K562 (cell line): ENCODE measurements at regions not wholly inside any gene's neighbourhood (a gene's known extent, or its start where the extent isn't known, plus 50 kb on each side); places are given as distances from the start of the nearest gene placed in this dataset.

Experiments used
- ATAC-seq: fragments of 200-7000 bp; cut with Tn5 transposase; 3 replicates; pipeline ENCODE4 v1.9.1; 2020; ENCODE audit warnings: moderate library complexity
- BruUV-seq: library from RNA; stranded (reverse); fragments of 400-500 nt; replicated peaks from 2 replicates; lab custom pipeline; 2021; lab: Mats Ljungman, UMichigan
- CTCF ChIA-PET: fragments of 300-600 bp; formaldehyde crosslinking; extraction: SDS; loops from one replicate; lab custom pipeline; 2021; ENCODE audit warnings: low intra/inter-chr PET ratio; lab: Yijun Ruan, JAX
- POLR2A ChIA-PET: fragments of 300-600, 350-650 bp; sonication (Branson Sonifier 250); formaldehyde crosslinking; extraction: SDS; loops from one replicate; lab custom pipeline; 2021; ENCODE audit warnings: antibody characterized with exemption, inconsistent platforms; lab: Yijun Ruan, JAX
- DNase-seq, 4 experiments: peaks; one replicate each; pipeline versions ENCODE4 v3.0.0 to v3.0.0-alpha.2; 2011 to 2018; ENCODE audit warnings: low spot score in 3 of 4, mixed read lengths in 3 of 4; ENCODE audit errors: extremely low read depth in 1 of 4
- FAIRE-seq: peaks from 2 replicates; lab custom pipeline; 2011; peaks lifted over from hg19 to GRCh38; lab: Jason Lieb, UNC
- H2AFZ ChIP-seq: 2 replicates; pipeline ENCODE4 v1.6.0; 2011; ENCODE audit warnings: low read depth, low read length, control low read depth, inconsistent platforms
- H3K27ac ChIP-seq: fragments of 200-600 bp; 3 replicates; pipeline ENCODE4 v1.8.0; 2011; ENCODE audit warnings: low read depth, mild to moderate bottlenecking, control low read depth, inconsistent platforms, low read length, moderate library complexity, mixed read lengths; ENCODE audit errors: extremely low read depth
- H3K27me3 ChIP-seq, 2 experiments: fragments of 300-600 bp in 1 of 2; 2 replicates in 1 of 2; 3 replicates in 1 of 2; pipeline versions ENCODE4 v1.6.0 to v1.8.0; 2011; ENCODE audit warnings: inconsistent platforms in 2 of 2, low read length in 2 of 2, mild to moderate bottlenecking in 1 of 2, mixed read lengths in 1 of 2, moderate library complexity in 1 of 2; ENCODE audit not compliant: control insufficient read depth in 2 of 2, insufficient read depth in 2 of 2
- H3K36me3 ChIP-seq: fragments of 300-600 bp; 3 replicates; pipeline ENCODE4 v1.8.0; 2011; ENCODE audit warnings: mild to moderate bottlenecking, low read length, inconsistent platforms; ENCODE audit not compliant: control insufficient read depth, insufficient read depth
- H3K4me1 ChIP-seq, 2 experiments: fragments of 200-600 bp in 1 of 2; replicated peaks in 1 of 2; 2 replicates in 1 of 2; 3 replicates in 1 of 2; pipeline versions ENCODE4 v1.5.1 to v1.8.0; 2011; ENCODE audit warnings: inconsistent platforms in 2 of 2, low read length in 2 of 2, mild to moderate bottlenecking in 1 of 2, mixed read lengths in 1 of 2, moderate library complexity in 1 of 2; ENCODE audit not compliant: control insufficient read depth in 2 of 2, insufficient read depth in 2 of 2
- H3K4me2 ChIP-seq: 2 replicates; pipeline ENCODE4 v1.6.1; 2011; ENCODE audit warnings: low read length, control low read depth, inconsistent platforms, mixed read lengths; ENCODE audit not compliant: insufficient read depth
- H3K4me3 ChIP-seq: fragments of 200-600 bp; sonication (generic), shearing (Covaris generic); 2 replicates; pipeline ENCODE4 v1.5.1; 2016; ENCODE audit warnings: control low read depth, inconsistent platforms
- H3K79me2 ChIP-seq: fragments of 200-600 bp; 3 replicates; pipeline ENCODE4 v1.8.0; 2011; ENCODE audit warnings: low read length, inconsistent platforms; ENCODE audit not compliant: control insufficient read depth, insufficient read depth
- H3K9ac ChIP-seq, 2 experiments: 2 replicates each; pipeline versions ENCODE4 v1.6.0 to v1.6.1; 2011; ENCODE audit warnings: low read depth in 2 of 2, low read length in 2 of 2, control low read depth in 1 of 2, inconsistent platforms in 1 of 2, mild to moderate bottlenecking in 1 of 2, mixed read lengths in 1 of 2; ENCODE audit not compliant: insufficient read depth in 1 of 2
- H3K9me1 ChIP-seq: one replicate; pipeline ENCODE4 v1.6.0; 2011; ENCODE audit warnings: inconsistent platforms, mild to moderate bottlenecking, low read length, moderate library complexity; ENCODE audit not compliant: control insufficient read depth, insufficient read depth
- H3K9me3 ChIP-seq: replicated peaks from 2 replicates; pipeline ENCODE4 v1.5.1; 2011; ENCODE audit warnings: low read depth, low read length, inconsistent platforms; ENCODE audit not compliant: control insufficient read depth, insufficient read depth
- H4K20me1 ChIP-seq: replicated peaks from 2 replicates; pipeline ENCODE4 v1.6.1; 2011; ENCODE audit warnings: low read length, inconsistent platforms, mixed read lengths; ENCODE audit not compliant: control insufficient read depth, insufficient read depth
- C11orf30 ChIP-seq: fragments of 450-650 bp; IDR thresholded peaks from 2 replicates; pipeline ENCODE4 v1.6.1; 2016; ENCODE audit warnings: low read depth, mild to moderate bottlenecking
- CBFA2T2 ChIP-seq: fragments of 450-650 bp; conservative IDR thresholded peaks from 2 replicates; pipeline ENCODE4 v1.6.1; 2017; ENCODE audit warnings: mild to moderate bottlenecking
- CREBBP ChIP-seq: IDR thresholded peaks from one replicate; pipeline ENCODE4 v1.6.1; 2012; ENCODE audit warnings: low read depth, mild to moderate bottlenecking, control low read depth, inconsistent platforms, low read length
- ELF1 ChIP-seq: fragments of 200-800 bp; sonication (Bioruptor generic); IDR thresholded peaks from 2 replicates; pipeline ENCODE4 v1.6.1; 2016; ENCODE audit warnings: missing genetic modification characterization, missing compliant biosample characterization
- MAFG ChIP-seq: fragments of 450-650 bp; conservative IDR thresholded peaks from 2 replicates; pipeline ENCODE4 v1.6.1; 2016; ENCODE audit warnings: missing genetic modification characterization, missing compliant biosample characterization
- ZNF316 ChIP-seq: fragments of 450-650 bp; IDR thresholded peaks from 2 replicates; pipeline ENCODE4 v1.6.1; 2016
- WGBS: fragments of 100-300 bp; shearing (Covaris generic); methylation state at CpG from one replicate; pipeline ENCODE4 v1.1.6; 2016; ENCODE audit warnings: low coverage, mixed read lengths; ENCODE audit not compliant: insufficient coverage; ENCODE audit errors: missing lambda C conversion rate; 5-methylcytosine and 5-hydroxymethylcytosine counted together
- in situ Hi-C: fragments of 300-500 bp; cut with MboI; formaldehyde crosslinking; loops from 4 replicates; pipeline ENCODE4 v1.15.0; 2018; ENCODE audit warnings: inconsistent platforms, mixed read lengths
- intact Hi-C: fragments of 100-400 bp; cut with micrococcal nuclease; formaldehyde crosslinking; loops from 2 replicates; pipeline ENCODE4 v1.14.2; 2022
- TF ChIP-seq, protein P1 (sequence below): IDR thresholded peaks from 3 replicates; pipeline ENCODE4 v1.6.1; 2011; ENCODE audit warnings: borderline replicate concordance, mild to moderate bottlenecking, moderate library complexity; ENCODE audit not compliant: insufficient read length; ENCODE audit errors: extremely low read depth

DNA sequence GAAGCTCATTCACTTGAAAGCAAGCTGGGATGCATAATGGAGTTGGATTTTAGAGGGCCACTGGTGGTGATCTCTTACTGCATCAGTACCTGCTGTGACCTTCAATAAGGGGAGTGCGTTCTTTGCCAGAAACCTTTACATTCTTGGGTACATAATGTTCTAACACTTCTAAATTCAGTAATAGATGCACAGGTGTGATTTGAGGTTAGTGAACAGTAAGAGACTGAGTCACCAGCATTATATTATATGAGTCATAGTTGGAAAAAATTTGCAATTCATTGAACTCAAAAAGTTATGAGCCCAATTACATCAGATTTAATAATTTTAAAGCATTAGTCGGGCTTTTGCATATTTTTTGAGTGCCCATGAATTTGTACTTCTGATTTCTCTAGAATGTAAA lies 803.3 kb downstream of the ADCYAP1 start (continued):
- TF ChIP-seq, protein P1, sequence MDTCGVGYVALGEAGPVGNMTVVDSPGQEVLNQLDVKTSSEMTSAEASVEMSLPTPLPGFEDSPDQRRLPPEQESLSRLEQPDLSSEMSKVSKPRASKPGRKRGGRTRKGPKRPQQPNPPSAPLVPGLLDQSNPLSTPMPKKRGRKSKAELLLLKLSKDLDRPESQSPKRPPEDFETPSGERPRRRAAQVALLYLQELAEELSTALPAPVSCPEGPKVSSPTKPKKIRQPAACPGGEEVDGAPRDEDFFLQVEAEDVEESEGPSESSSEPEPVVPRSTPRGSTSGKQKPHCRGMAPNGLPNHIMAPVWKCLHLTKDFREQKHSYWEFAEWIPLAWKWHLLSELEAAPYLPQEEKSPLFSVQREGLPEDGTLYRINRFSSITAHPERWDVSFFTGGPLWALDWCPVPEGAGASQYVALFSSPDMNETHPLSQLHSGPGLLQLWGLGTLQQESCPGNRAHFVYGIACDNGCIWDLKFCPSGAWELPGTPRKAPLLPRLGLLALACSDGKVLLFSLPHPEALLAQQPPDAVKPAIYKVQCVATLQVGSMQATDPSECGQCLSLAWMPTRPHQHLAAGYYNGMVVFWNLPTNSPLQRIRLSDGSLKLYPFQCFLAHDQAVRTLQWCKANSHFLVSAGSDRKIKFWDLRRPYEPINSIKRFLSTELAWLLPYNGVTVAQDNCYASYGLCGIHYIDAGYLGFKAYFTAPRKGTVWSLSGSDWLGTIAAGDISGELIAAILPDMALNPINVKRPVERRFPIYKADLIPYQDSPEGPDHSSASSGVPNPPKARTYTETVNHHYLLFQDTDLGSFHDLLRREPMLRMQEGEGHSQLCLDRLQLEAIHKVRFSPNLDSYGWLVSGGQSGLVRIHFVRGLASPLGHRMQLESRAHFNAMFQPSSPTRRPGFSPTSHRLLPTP, result no peak
- TF ChIP-seq CREBBP, result no peak
- no peak for TF ChIP-seq CBFA2T2

- Histone ChIP-seq H3K27ac (no peak overlapping the region), H3K4me1 (no peaks in the 10 kb centered on the region), H3K9ac (no peak overlapping the region), H3K79me2 (no peaks in the 10 kb centered on the region), H3K4me3 (no peak overlapping the region), H3K27me3 (no peaks in the 10 kb centered on the region), H3K9me3 (no peaks in the 10 kb centered on the region), H3K4me2 (no peak overlapping the region), H3K9me1 (no peaks in the 10 kb centered on the region), H2AFZ (no peak overlapping the region), H4K20me1 (no peaks in the 10 kb centered on the region), H3K36me3 (no peaks in the 10 kb centered on the region)
- ATAC-seq (no peak), DNase-seq (no peak), FAIRE-seq (no peak)
- POLR2A ChIA-PET, result no interaction called here
- intact Hi-C loops (no loop called here), in situ Hi-C loops (no loop called here)
- WGBS, result 1% methylated on average over 3 of the region's 3 CpGs
- TF ChIP-seq MAFG (tag), result 0 out of 2 replicates have a peak, but pooled peaks have one; percentile 12
- TF ChIP-seq ELF1 (tag), result no peak
- peak; percentile 58; the same call in 1 of the 2 replicates for TF ChIP-seq C11orf30
- TF ChIP-seq ZNF316, result peak; percentile 71
- CTCF ChIA-PET, result no interaction called here
- no TSS peak for BruUV-seq
These were observed 805.4 kb downstream of the ADCYAP1 start for GRCh38 chr18:1710114-1710513.
